ENCODE measurements at regions not wholly inside any gene's neighbourhood (a gene's known extent, or its start where the extent isn't known, plus 50 kb on each side); places are given as distances from the start of the nearest gene placed in this dataset.

DNA sequence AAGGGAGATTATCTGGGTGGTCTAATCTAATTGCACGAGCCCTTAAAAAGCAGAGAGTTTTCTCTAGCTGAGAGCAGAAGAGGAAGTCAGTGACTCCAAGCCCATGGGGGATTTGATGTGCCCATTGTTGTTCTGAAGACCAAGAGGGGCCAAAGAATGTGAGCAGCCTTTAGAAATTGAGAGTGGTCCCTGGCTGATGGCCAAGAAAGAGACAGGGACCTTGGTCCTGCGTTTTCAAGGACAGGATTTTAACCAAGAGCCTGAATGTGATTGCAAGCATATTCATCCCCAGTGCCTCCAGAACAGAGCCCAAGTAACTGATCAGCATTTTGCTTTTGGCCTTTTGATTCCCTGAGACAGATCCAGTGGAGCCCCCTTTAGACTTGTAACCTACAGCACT, 1353.9 kb downstream of the AACS start (continued):
- TF ChIP-seq, protein P1, sequence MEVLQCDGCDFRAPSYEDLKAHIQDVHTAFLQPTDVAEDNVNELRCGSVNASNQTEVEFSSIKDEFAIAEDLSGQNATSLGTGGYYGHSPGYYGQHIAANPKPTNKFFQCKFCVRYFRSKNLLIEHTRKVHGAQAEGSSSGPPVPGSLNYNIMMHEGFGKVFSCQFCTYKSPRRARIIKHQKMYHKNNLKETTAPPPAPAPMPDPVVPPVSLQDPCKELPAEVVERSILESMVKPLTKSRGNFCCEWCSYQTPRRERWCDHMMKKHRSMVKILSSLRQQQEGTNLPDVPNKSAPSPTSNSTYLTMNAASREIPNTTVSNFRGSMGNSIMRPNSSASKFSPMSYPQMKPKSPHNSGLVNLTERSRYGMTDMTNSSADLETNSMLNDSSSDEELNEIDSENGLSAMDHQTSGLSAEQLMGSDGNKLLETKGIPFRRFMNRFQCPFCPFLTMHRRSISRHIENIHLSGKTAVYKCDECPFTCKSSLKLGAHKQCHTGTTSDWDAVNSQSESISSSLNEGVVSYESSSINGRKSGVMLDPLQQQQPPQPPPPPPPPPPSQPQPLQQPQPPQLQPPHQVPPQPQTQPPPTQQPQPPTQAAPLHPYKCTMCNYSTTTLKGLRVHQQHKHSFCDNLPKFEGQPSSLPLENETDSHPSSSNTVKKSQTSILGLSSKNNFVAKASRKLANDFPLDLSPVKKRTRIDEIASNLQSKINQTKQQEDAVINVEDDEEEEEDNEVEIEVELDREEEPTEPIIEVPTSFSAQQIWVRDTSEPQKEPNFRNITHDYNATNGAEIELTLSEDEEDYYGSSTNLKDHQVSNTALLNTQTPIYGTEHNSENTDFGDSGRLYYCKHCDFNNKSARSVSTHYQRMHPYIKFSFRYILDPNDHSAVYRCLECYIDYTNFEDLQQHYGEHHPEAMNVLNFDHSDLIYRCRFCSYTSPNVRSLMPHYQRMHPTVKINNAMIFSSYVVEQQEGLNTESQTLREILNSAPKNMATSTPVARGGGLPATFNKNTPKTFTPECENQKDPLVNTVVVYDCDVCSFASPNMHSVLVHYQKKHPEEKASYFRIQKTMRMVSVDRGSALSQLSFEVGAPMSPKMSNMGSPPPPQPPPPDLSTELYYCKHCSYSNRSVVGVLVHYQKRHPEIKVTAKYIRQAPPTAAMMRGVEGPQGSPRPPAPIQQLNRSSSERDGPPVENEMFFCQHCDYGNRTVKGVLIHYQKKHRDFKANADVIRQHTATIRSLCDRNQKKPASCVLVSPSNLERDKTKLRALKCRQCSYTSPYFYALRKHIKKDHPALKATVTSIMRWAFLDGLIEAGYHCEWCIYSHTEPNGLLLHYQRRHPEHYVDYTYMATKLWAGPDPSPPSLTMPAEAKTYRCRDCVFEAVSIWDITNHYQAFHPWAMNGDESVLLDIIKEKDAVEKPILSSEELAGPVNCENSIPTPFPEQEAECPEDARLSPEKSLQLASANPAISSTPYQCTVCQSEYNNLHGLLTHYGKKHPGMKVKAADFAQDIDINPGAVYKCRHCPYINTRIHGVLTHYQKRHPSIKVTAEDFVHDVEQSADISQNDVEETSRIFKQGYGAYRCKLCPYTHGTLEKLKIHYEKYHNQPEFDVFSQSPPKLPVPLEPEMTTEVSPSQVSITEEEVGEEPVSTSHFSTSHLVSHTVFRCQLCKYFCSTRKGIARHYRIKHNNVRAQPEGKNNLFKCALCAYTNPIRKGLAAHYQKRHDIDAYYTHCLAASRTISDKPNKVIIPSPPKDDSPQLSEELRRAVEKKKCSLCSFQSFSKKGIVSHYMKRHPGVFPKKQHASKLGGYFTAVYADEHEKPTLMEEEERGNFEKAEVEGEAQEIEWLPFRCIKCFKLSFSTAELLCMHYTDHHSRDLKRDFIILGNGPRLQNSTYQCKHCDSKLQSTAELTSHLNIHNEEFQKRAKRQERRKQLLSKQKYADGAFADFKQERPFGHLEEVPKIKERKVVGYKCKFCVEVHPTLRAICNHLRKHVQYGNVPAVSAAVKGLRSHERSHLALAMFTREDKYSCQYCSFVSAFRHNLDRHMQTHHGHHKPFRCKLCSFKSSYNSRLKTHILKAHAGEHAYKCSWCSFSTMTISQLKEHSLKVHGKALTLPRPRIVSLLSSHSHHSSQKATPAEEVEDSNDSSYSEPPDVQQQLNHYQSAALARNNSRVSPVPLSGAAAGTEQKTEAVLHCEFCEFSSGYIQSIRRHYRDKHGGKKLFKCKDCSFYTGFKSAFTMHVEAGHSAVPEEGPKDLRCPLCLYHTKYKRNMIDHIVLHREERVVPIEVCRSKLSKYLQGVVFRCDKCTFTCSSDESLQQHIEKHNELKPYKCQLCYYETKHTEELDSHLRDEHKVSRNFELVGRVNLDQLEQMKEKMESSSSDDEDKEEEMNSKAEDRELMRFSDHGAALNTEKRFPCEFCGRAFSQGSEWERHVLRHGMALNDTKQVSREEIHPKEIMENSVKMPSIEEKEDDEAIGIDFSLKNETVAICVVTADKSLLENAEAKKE (CRISPR knock-in tag; IDR thresholded peaks at IDR 0.05): no peak

DNA sequence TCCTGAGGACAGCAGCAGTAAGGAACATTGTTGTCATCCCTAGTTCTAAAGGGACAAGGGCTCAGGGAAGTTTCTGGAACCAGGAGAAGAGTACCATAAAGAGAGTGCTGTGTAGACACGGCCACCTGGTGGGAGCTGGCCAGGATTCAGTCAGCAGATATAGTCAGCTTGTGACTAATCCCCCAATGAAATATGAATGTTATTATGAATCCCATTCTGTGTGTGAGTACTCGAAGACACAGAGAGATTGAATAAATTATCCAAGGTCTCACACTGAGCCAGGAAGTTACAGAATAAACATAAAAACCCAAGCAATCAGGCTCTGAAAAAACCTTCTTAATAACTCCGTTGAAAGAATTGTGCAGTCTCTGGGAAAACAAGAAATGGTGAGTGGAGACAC, 1359.5 kb downstream of the AACS start:
- no peak overlapping the region for H3K27ac ChIP-seq (ENCODE audit: low read depth)
- Mint-ChIP-seq H3K4me1 (no peaks in the 10 kb centered on the region), H3K36me3 (ENCODE audit: low read depth) (peaks cover 36% of the 10 kb centered on the region), H3K4me3 (no peak overlapping the region), H3K9me3 (peaks cover 94% of the 10 kb centered on the region), H3K27me3 (ENCODE audit: insufficient read depth, low read depth, poor library complexity) (no peaks in the 10 kb centered on the region), H3K27ac (no peak overlapping the region)
- no peaks in the 10 kb centered on the region for H4K20me1 ChIP-seq (replicated peaks; ENCODE audit: insufficient read depth)
- DNase-seq (ENCODE audit: low spot score): no peak
- no peak for ATAC-seq
- H3K36me3 ChIP-seq (ENCODE audit: insufficient read depth): no peaks in the 10 kb centered on the region; the same call in 1 of the 2 replicates
- TF ChIP-seq, protein P2, sequence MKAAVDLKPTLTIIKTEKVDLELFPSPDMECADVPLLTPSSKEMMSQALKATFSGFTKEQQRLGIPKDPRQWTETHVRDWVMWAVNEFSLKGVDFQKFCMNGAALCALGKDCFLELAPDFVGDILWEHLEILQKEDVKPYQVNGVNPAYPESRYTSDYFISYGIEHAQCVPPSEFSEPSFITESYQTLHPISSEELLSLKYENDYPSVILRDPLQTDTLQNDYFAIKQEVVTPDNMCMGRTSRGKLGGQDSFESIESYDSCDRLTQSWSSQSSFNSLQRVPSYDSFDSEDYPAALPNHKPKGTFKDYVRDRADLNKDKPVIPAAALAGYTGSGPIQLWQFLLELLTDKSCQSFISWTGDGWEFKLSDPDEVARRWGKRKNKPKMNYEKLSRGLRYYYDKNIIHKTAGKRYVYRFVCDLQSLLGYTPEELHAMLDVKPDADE (IDR thresholded peaks at IDR 0.05): no peak
- no peak for TF ChIP-seq CREB1 (CRISPR knock-in tag; IDR thresholded peaks at IDR 0.05; ENCODE audit: low read depth)
- TF ChIP-seq NANOG (IDR thresholded peaks at IDR 0.05; ENCODE audit: borderline replicate concordance): no peak
- TF ChIP-seq, protein P3, sequence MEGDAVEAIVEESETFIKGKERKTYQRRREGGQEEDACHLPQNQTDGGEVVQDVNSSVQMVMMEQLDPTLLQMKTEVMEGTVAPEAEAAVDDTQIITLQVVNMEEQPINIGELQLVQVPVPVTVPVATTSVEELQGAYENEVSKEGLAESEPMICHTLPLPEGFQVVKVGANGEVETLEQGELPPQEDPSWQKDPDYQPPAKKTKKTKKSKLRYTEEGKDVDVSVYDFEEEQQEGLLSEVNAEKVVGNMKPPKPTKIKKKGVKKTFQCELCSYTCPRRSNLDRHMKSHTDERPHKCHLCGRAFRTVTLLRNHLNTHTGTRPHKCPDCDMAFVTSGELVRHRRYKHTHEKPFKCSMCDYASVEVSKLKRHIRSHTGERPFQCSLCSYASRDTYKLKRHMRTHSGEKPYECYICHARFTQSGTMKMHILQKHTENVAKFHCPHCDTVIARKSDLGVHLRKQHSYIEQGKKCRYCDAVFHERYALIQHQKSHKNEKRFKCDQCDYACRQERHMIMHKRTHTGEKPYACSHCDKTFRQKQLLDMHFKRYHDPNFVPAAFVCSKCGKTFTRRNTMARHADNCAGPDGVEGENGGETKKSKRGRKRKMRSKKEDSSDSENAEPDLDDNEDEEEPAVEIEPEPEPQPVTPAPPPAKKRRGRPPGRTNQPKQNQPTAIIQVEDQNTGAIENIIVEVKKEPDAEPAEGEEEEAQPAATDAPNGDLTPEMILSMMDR (conservative IDR thresholded peaks at IDR 0.05; ENCODE audit: low read depth in 2 of 2): no peak
- no peak for TF ChIP-seq JUNB (IDR thresholded peaks at IDR 0.05; ENCODE audit: unreplicated experiment)
- no peak for TF ChIP-seq EZH2 (IDR thresholded peaks at IDR 0.05; ENCODE audit: low read depth, unreplicated experiment)
- TF ChIP-seq, protein P4, sequence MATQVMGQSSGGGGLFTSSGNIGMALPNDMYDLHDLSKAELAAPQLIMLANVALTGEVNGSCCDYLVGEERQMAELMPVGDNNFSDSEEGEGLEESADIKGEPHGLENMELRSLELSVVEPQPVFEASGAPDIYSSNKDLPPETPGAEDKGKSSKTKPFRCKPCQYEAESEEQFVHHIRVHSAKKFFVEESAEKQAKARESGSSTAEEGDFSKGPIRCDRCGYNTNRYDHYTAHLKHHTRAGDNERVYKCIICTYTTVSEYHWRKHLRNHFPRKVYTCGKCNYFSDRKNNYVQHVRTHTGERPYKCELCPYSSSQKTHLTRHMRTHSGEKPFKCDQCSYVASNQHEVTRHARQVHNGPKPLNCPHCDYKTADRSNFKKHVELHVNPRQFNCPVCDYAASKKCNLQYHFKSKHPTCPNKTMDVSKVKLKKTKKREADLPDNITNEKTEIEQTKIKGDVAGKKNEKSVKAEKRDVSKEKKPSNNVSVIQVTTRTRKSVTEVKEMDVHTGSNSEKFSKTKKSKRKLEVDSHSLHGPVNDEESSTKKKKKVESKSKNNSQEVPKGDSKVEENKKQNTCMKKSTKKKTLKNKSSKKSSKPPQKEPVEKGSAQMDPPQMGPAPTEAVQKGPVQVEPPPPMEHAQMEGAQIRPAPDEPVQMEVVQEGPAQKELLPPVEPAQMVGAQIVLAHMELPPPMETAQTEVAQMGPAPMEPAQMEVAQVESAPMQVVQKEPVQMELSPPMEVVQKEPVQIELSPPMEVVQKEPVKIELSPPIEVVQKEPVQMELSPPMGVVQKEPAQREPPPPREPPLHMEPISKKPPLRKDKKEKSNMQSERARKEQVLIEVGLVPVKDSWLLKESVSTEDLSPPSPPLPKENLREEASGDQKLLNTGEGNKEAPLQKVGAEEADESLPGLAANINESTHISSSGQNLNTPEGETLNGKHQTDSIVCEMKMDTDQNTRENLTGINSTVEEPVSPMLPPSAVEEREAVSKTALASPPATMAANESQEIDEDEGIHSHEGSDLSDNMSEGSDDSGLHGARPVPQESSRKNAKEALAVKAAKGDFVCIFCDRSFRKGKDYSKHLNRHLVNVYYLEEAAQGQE (IDR thresholded peaks at IDR 0.05; ENCODE audit: unreplicated experiment): no peak
- no peak for TF ChIP-seq EZH2phosphoT487 (IDR thresholded peaks at IDR 0.05; ENCODE audit: unreplicated experiment)
- no peak overlapping the region for H2AFZ ChIP-seq
- H3K9me2 ChIP-seq (ENCODE audit: insufficient read depth): no peaks in the 10 kb centered on the region
- H3K27me3 ChIP-seq (ENCODE audit: insufficient read depth): no peaks in the 10 kb centered on the region
- no peak overlapping the region for H3K4me3 ChIP-seq
- H3F3A ChIP-seq (replicated peaks; ENCODE audit: low read depth): no peaks in the 10 kb centered on the region
- no peaks in the 10 kb centered on the region for H3K4me1 ChIP-seq (ENCODE audit: insufficient read depth)
- no peaks in the 10 kb centered on the region for H3K79me2 ChIP-seq (replicated peaks; ENCODE audit: insufficient read depth)
- no peak overlapping the region for H3K4me2 ChIP-seq
